ENCODE measurements at regions not wholly inside any gene's neighbourhood (a gene's known extent, or its start where the extent isn't known, plus 50 kb on each side); places are given as distances from the start of the nearest gene placed in this dataset.
"Not testable (repeated sequence)": the region's sequence is repeated elsewhere in the genome, so short reads cannot be mapped to it uniquely, and the experiment has no call there.

GRCh38 chr2:201946746-201947145 lies 86.9 kb upstream of the FZD7 start:
- DNase-seq; intact Hi-C loops (cut with DNase I): not testable (repeated sequence)

- intact Hi-C loops (cut with DNase I) = no loop called here
- DNase-seq = no peak
Observed at GRCh38 chr2:201947287-201947686, 86.4 kb upstream of the FZD7 start.

- intact Hi-C loops (cut with DNase I) = no loop called here
Observed at GRCh38 chr2:201949181-201949926, 84.3 kb upstream of the FZD7 start.

GRCh38 chr2:201949927-201950246 lies 83.8 kb upstream of the FZD7 start:
- intact Hi-C loops (cut with DNase I) = no loop called here
- DNase-seq = no peak

More at GRCh38 chr2:201949181-201949926, 84.3 kb upstream of the FZD7 start:
- no peak for DNase-seq

- no peak for DNase-seq
- intact Hi-C loops (cut with DNase I) = no loop called here
Observed at GRCh38 chr2:201950606-201951005, 83.0 kb upstream of the FZD7 start.

GRCh38 chr2:201952187-201952586 lies 81.5 kb upstream of the FZD7 start:
- intact Hi-C loops (cut with DNase I) = no loop called here
- DNase-seq = no peak

- intact Hi-C loops (cut with DNase I) = no loop called here
- no peak for DNase-seq
Observed at GRCh38 chr2:201953396-201953795, 80.3 kb upstream of the FZD7 start.

- intact Hi-C loops (cut with DNase I) = no loop called here
Observed at GRCh38 chr2:201953880-201954279, 79.8 kb upstream of the FZD7 start.

GRCh38 chr2:201955231-201955630 lies 78.4 kb upstream of the FZD7 start:
- intact Hi-C loops (cut with DNase I) = no loop called here
- DNase-seq = no peak

More at GRCh38 chr2:201953880-201954279, 79.8 kb upstream of the FZD7 start:
- no peak for DNase-seq

- peak in 15 of 42 donors; percentile 11 to 76 (median 39) for DNase-seq
- intact Hi-C loops (cut with DNase I) = no loop called here
Observed at GRCh38 chr2:201955702-201956141, 77.9 kb upstream of the FZD7 start.

- DNase-seq = no peak
- intact Hi-C loops (cut with DNase I) = no loop called here
Observed at GRCh38 chr2:201956361-201956760, 77.3 kb upstream of the FZD7 start.

GRCh38 chr2:201957091-201957490 lies 76.6 kb upstream of the FZD7 start:
- no peak for DNase-seq
- intact Hi-C loops (cut with DNase I) = no loop called here

- DNase-seq = no peak
- intact Hi-C loops (cut with DNase I) = no loop called here
Observed at GRCh38 chr2:201959198-201959597, 74.5 kb upstream of the FZD7 start.

GRCh38 chr2:201959626-201960025 lies 74.0 kb upstream of the FZD7 start:
- intact Hi-C loops (cut with DNase I) = no loop called here
- DNase-seq = no peak

GRCh38 chr2:201960305-201960704 lies 73.3 kb upstream of the FZD7 start:
- DNase-seq = no peak
- intact Hi-C loops (cut with DNase I) = no loop called here

- intact Hi-C loops (cut with DNase I) = no loop called here
- no peak for DNase-seq
Observed at GRCh38 chr2:201961401-201961800, 72.3 kb upstream of the FZD7 start.

GRCh38 chr2:201962774-201963562 lies 70.7 kb upstream of the FZD7 start:
- DNase-seq = no peak
- intact Hi-C loops (cut with DNase I) = no loop called here

GRCh38 chr2:201964011-201964410 lies 69.6 kb upstream of the FZD7 start:
- intact Hi-C loops (cut with DNase I) = no loop called here
- DNase-seq = no peak

GRCh38 chr2:201964631-201965206 lies 68.9 kb upstream of the FZD7 start:
- peak in 6 of 42 donors; percentile 14 to 60 (median 18) for DNase-seq
- intact Hi-C loops (cut with DNase I) = no loop called here

- intact Hi-C loops (cut with DNase I) = no loop called here
Observed at GRCh38 chr2:201965550-201965949, 68.1 kb upstream of the FZD7 start.

More at GRCh38 chr2:201965550-201965949, 68.1 kb upstream of the FZD7 start:
- DNase-seq = no peak

All from head of caudate nucleus (tissue), 42 donors.